ENCODE measurements at regions not wholly inside any gene's neighbourhood (a gene's known extent, or its start where the extent isn't known, plus 50 kb on each side); places are given as distances from the start of the nearest gene placed in this dataset.

- no peak for TF ChIP-seq CHD7 (IDR thresholded peaks at IDR 0.05; ENCODE audit: insufficient replicate concordance, low read length)
- no peak for TF ChIP-seq BRCA1 (IDR thresholded peaks at IDR 0.05; ENCODE audit: low read depth, low read length)
- no peak for TF ChIP-seq PHF8 (conservative IDR thresholded peaks at IDR 0.05; ENCODE audit: low read depth, low read length)
- TF ChIP-seq POU5F1 (IDR thresholded peaks at IDR 0.05; ENCODE audit: low read depth, low read length), result no peak
- TF ChIP-seq EGR1 (IDR thresholded peaks at IDR 0.05; ENCODE audit: borderline replicate concordance, low read depth, low read length), result no peak
- TF ChIP-seq ASH2L (IDR thresholded peaks at IDR 0.05; ENCODE audit: low read length), result no peak
- no peak for TF ChIP-seq RFX5 (IDR thresholded peaks at IDR 0.05; ENCODE audit: borderline replicate concordance, low read depth, low read length)
- TF ChIP-seq, protein P1, sequence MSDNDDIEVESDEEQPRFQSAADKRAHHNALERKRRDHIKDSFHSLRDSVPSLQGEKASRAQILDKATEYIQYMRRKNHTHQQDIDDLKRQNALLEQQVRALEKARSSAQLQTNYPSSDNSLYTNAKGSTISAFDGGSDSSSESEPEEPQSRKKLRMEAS (IDR thresholded peaks at IDR 0.05), result no peak
- TF ChIP-seq CEBPB (IDR thresholded peaks at IDR 0.05; ENCODE audit: low read depth, low read length), result no peak
- TF ChIP-seq RAD21 (IDR thresholded peaks at IDR 0.05 in 1 of 2, conservative IDR thresholded peaks at IDR 0.05 in 1 of 2; ENCODE audit: low read depth in 2 of 2, low read length in 2 of 2), result no peak
- no peak for TF ChIP-seq JUN (IDR thresholded peaks at IDR 0.05; ENCODE audit: low read depth, low read length)
- no peak for TF ChIP-seq E2F6 (IDR thresholded peaks at IDR 0.05)
These were observed 495.6 kb upstream of the ZFP42 start (continued) for GRCh38 chr4:187499956-187500355.

All from H1 (cell line).